CD4-positive, alpha-beta T cell treated with Interferon gamma for 1 hour (primary cell): ENCODE measurements at regions not wholly inside any gene's neighbourhood (a gene's known extent, or its start where the extent isn't known, plus 50 kb on each side); places are given as distances from the start of the nearest gene placed in this dataset.

ENCODE experiments used
- DNase-seq: peaks from one replicate; pipeline ENCODE4 v3.0.0-alpha.2; 2020

DNA sequence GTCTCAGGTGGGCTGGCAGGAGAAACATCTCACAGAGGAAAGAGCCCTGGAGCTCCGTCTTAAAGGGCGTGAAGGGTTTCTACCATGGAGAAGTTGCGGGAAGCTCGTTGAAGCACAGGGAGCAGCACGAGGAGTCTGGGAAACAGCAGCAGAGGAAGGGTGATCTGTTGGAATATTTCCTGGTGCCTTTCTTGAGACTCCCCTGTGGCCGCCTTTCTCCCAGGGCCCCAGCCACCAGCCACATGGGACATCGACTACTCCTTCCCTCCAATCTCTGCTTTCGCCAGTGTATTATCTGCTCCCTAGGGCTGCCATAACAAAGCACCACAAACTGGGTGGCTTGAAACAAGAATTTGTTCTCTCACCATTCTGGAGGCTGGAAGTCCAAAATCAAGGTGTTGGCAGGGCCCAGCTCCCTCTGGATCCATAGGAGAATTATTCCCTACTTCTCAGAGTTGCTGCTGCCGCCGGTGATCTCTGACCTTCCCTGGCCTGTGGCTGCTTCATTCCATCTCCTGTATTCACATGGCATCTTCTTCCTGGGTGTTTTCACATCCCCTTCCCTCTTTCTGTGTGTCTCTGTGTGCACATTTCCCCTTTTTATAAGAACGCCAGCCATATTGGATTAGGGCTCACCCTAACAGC, 152.8 kb upstream of the GSC start:
- DNase-seq, result no peak

DNA sequence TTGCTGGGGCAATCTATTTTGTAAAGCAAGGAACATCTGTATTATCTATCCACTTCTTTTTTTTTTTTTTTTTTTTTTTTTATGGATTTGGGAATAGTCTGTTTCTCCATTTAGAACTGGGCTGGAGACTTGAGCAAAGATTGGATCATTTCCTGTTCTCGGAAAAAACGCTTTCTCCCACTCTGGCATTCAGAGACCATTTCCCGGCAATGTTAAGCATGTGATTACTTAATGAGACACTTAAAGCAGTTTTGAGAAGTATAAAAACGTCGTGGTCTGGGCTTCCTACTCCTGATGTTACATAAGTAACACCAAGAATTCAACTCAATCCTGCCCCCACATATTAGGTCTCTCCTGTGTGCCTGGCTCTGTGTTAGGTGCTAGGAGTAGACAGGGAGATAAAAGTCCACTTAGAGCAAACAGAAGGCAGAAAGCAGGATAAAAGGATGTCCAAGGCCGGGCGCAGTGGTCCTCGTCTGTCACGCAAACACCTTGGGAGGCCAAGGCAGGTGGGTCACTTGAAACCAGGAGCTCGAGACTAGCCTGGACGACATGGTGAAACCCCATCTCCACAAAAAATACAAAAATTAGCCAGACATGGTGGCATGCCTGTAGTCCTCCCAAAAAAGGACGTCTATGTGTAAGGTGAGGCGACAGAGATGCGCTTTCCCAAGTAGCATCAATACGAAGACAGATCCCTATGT, 152.1 kb upstream of the GSC start:
- no peak for DNase-seq

DNA sequence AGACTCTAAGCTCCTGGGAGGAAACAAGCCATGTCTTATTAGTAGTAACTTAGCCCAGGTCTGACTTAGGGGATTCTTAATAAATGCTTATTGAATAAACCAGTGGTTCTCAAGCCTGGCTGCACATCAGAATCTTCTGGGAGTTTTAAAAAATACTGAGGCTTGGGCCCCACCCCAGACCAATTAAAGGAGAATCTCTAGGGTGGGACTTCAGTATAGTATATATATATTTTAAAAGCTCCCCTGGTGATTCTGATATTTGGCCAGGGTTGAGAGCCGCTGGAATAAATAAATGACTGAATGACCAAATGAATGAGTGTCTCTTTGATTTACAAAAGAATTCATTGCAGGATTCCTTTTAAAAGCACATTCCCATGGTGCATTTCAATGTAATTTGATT, 151.5 kb upstream of the GSC start:
- no peak for DNase-seq

DNA sequence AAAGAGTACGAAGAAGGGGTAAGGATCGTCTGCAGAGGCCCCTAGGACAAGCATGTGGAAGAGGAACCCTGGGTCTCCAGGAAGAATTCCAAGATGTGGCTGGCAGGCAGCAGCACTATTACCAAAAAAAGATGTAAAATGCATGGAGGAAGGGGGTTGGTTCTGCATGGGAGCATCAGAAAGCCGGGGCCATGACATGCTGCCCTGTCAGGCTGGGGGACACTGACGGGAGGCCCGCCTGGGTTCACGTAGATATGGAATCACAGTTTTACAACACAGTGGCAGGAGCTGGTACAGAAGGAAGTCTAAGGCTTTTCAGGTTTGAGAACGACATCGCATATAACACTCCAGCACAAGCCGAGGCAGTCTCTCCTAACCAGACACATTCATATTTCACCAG, 150.0 kb upstream of the GSC start:
- DNase-seq, result no peak

DNA sequence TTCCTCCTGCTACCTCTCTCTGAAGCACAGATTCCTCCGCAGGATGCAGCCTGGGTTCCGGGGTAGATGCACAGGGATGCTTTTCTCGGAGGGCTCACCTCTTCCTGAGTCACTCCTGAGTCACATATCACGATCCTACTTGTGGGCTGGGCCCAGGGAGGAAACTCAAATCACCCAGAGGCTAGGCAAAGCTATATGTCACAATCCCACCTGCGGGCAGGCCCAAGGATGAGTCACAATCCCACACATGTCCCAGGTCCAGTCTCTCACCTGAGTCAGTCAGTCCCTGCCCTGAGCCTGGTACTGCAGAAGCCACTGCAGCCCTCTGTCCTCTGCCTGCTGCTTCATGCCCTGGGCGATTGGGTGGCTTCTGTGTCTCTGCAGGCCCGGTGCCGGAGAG, 149.0 kb upstream of the GSC start:
- DNase-seq, result no peak

DNA sequence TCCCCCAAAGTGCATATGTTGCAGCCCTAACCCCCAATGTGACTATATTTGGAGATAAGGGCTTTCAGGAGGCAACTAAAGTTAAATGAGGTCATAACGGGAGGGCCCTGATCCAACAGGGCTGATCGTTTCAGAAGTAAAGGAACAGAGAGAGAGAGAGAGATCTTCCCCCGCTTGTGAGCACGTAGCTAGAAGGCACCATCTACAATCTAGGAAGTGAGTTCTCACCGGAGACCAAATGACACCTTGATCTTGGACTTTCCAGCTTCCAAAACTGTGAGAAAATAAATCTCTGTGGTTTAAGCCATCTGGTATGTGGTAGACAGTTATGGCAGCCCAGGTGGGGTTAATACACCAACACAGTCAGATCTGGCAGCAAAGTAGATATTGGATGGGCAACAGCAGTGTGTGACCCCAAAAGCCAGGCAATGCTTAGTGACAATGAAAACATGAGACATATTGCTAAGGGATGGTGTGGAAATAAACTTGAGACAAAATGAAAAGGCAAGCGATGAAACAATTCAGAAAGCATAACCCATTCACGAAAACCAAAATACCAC, 147.2 kb upstream of the GSC start:
- no peak for DNase-seq

DNA sequence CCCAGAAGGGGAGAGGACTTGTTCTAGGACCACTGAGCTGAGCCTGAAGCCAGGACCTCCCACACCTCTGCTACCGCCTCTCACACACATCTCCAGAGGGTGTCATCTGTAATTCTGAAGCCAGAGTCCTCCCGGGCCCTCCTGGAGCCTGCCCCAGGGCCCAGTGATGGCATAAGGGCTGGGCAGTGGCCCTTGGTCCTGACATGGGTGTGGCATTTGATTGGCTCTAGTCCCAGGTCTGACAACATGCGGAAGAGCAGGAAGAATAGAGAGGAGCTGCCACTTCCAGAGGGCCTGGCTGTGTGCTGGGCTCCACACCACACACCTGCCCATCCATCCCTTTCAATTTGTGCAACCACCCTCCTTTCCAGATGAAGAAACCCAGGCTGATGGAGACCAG, 144.3 kb upstream of the GSC start:
- no peak for DNase-seq

DNA sequence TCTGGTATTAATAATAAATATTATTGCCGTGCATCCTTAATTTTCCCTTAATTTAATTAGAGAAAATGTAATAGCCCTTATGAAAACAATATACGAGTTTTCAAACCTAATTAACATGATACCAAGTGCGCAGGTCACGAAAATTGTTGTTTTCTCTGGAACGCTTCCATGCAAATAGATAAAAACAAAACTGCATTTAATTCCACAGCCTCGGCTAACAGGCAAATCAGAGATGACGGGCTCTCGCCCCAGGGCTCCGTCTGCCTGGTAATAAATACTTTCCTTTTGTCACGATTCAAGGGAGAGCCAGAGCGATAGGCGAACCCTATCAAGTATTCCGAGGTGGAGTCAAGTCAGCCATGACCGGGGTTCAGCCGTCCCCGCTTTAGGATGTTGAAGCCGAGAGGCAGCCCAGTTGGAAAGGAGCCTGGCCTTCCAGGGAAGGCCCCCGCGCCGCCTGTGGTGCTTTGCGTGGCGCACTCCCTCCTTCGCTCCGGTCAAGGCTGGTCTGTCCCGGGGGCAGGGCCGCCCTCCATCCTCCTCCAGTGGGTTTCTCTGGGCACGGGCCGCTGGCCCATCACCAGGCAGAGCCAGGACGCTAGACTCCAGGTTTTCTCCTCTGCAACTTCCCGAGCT, 137.8 kb upstream of the GSC start:
- no peak for DNase-seq

DNA sequence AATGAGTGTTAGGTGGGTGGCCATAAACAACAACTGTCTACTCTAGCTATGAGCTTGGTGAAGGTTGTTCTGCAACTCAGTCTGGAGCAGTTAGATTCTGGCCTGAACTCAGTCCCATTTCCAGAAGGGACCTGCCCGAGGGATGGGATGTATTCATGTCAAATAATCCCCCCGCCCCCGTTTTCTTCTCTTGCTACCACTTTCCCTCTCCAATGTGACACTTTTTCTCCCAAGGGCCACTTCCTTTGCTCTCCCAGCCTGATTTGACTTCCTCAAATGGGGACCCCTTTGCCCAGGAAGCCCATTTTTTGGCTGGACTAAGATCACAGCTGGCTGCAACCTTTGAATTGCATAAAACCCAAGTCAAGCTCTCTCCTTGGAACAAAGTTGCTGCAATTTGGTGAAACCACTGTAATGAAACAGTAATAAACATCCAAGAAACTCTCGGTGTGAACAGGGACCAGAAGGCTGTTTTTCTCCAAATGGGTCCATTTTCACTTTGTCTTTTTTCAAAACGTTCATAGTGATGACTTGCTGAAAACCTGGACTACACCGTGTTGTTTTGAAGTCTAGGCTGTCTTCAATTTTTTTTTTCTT, 137.2 kb upstream of the GSC start:
- DNase-seq, result no peak

DNA sequence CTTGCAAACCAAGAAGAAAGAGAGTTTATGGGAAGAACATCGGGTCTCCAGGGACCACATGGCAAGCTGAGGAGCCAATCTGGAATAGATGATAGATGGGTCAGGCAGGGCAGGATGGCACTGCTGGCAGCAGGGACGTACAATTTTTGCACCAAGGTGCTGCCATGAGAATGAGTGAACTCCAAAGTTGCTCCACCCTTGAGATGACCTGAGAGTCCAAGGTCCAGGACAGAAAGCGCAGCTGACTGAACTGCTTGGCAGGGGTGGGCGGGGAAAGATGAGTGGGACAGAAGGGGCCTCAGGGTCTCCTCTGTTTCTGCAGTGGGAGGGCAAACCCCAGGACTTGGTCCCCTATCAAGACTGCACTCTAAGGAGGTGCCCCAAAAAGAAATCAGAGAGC, 136.7 kb upstream of the GSC start:
- DNase-seq, result no peak

DNA sequence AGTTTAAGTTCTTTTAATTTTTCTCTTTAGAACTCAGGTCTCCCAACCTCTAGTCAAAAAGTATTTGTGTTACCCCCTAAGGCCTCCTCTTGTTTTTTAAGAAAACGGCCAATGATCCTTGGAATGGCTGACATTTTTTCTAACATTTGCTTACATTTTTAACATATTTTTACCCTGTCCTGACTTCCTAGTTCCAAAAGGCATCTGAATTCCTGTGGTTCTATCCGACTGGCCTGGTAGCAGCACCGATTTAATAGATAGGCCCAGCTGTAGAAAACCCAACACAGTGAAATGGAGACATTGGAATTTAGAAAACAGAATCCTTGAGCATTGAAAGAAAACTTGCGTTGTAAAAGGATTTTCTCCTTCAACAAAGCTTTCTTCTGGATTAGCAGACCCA, 134.7 kb upstream of the GSC start:
- DNase-seq, result no peak

DNA sequence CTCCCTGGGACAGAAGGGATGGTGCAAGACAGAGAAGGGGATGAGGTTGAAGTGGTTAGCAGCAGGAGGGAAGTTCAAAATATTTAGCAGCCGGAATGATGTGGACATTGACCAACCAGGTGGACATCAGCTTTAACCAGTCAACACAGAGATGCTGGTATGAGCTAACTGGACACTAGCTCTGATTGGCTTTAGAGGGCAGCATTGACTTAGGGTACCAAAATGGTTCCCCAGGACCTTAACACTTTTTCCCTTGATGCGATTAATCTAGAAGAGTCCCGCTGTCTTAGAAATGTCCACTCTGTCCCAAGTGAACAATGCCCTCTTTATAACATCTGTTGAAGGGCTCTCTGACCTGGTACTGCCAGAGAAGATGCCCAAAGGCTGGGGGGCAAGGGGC, 134.0 kb upstream of the GSC start:
- DNase-seq, result no peak

DNA sequence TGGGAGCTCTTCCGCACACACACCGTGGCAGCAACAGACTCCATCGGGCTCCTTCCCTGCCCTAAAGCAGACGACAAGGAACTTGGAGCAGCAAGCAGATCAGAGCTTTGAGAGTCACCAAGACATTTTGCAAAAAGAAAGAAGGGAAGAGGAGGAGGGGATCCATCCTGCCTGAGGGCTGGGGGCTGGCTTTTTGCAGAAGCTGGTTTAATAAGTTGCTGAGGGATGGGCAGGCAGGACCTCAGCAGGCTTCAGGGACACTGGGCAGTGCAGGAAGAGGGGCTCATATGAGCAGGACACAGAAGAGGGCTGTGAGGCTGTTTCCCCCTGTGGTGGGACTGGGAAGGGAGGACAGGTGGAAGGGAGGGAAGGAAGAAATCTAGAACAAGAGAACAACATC, 133.4 kb upstream of the GSC start:
- DNase-seq, result no peak

DNA sequence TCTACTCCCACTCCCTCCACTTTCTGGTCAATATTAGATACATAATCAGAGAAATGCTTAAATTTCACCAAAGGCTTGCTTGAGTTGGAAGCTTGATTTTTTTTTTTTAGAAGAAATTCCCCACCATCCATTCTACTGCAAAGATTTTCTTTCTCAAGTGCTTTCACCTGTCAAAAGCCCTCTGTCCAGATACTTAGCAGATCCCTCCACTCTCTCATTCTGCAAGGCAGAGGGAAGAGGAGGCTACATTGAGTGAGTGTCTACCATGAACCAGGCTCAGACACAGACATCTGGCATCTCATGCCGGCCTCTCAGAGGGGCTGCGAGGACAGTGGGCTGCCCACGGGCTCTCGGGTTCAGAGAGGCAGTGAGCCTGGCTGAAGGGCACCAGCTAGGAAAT, 127.6 kb upstream of the GSC start:
- DNase-seq, result no peak

DNA sequence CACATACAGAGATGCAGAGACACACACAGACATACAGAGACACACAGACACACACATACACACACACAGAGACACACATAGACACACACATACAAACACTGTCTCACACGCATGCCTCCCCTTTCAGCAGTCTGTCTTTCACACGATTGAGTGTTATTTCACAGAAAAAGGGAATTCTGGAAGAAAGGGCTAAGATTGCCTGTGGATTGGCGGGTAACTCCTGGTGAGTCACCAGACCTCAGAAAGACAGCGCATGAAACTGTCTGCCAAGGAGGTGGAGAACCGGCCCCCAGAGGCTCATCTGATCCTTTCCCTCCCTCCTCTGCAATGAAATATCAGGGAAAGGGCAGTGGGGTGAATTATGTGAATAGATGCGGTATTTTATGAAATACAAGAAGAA, 127.2 kb upstream of the GSC start:
- DNase-seq, result no peak

DNA sequence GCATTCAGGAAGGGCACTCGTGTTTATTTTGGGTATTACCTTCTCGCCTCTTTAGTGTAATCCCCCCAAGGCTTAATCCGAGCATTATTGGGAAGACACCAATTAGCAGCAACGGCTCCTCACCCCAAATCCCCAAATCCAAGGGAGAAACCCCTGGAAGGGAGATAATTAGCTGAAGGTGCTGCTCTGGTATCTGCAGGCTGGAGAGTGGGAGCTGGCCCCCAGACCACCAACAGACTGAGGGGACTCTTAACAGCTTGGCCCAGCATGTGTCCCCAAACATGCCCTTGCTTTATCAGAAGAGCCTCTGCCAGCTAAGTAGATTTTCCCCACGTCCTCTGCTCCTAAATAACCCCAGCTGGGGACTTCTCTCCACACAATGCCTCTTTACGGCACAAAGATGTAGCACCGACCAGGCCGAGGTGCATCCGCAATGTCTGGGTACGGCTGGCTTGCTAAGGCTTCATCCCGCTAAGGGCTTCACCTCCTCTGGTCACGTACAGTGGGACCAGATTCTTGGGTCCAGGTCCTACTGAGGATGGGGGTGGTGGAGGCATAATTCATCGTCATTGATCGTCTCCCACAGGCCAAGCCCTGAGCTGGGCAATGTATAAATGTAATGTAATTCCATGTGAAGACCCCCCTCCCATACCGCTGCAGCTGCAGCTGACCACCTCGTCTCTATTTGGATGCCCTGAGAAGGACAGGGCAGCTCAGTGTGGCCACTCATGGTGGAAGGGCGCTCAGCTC, 123.7 kb upstream of the GSC start:
- DNase-seq, result no peak

DNA sequence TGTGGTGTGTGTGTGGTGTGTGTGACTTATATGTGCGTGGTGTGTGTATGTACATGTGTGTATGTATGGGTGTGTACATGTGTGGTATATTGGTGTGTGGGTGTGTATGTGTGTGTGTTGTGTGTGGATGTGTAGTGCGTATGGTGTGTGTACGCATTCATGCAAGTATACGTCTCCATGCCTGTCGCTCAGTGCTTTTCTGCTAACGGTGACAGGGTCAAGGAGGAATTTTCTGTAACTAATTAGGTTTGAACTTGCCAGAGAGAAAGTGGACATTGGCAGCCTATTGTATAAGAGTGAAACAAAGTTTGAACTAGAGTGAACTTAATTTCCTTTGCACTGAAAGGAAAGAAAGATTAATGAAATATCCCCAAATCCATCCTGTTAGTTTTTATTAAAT, 120.9 kb upstream of the GSC start:
- DNase-seq, result no peak

DNA sequence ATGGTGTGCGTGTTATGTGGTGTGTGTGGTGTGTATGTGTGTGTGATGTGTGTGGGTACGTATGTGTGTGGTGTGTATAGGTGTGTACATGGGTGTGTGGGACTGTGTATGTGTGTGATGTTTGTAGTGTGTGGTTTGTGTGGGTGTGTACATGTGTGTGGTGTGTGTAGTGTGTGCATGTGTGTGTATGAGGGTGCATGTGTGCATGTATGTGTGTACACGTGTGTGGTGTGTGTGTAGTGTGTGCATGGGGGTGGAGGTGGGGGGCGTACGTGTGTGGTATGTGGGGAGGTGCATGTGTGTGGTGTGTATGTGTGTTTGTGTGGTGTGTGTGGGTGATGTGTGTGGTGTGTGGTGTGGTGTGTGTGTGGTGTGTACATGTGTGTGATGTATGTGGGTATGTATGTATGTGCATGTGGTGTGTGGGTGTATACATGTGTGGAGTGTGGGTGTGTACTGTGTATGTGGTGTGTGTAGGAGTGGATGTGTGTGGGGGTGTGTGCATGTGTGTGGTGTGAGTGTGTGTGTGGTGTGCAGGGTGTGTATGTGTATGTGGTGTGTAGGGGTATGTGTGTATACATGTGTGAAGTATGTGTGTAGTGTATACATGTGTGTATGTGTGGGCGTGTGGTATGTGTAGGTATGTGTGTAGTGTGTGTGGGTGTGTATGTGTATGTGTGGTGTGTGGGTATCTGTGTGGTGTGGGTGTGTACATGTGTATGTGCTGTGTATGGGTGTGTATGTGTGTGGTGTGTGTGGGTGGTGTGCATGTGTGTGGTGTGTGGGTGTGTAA, 119.8 kb upstream of the GSC start:
- no peak for DNase-seq

DNA sequence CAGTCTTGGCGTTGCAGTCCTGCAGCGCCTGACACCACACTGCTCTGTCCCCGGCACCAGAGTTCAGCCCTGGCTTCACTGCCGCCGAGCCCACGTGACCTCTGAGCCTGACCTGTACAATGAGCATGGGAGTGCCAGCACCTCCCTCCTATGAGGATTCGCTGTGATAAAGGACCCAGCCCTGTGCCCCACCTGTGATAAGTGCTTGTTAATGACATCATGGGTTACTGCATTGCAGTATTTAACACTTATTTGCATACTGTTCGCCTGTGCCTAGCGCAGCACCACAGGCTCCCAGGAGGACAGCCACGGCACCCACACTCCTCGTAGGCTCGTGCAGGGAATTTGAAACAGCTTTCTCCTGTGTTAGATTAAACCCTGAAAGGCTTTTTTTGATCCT, 118.2 kb upstream of the GSC start:
- no peak for DNase-seq

DNA sequence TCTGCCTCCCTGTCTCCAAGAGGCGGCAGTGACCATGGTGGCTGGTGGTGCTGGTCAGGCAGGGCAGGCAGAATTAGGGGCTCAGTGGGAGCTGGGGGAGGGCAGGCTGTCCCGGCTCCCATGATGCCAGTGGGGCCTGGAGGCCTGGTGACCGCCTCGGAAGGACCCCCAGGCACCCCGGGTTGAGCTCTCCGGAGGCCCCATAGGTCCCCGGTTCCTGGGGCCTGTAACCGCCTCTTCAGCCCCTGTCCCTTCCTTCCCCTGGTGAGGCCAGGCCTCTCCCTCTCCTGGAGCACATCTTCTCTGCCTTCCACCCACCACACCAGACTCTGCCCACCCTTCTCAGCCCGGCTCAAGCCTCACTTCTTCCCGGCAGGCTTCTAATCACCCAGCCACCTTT, 117.7 kb upstream of the GSC start:
- DNase-seq, result no peak

DNA sequence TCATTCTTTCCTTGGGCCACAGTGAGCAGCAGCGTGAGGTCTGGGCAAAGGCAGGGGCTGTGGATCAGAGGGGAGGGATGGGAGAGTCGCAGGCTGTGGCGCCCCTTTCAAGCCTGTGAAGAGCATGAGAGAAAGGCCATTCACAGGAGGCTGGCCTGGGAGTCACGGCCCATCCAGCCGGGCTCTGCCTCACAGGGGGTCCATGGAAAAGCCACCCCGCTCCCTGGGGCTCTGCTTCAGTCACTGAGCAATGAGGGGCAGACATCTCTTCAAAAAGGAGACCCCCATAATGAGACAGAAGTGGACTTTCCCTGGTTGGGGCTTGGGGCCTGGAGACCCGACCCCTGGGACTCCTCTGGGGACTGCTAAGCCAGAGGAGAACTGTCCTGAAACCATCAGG, 117.0 kb upstream of the GSC start:
- DNase-seq, result no peak

DNA sequence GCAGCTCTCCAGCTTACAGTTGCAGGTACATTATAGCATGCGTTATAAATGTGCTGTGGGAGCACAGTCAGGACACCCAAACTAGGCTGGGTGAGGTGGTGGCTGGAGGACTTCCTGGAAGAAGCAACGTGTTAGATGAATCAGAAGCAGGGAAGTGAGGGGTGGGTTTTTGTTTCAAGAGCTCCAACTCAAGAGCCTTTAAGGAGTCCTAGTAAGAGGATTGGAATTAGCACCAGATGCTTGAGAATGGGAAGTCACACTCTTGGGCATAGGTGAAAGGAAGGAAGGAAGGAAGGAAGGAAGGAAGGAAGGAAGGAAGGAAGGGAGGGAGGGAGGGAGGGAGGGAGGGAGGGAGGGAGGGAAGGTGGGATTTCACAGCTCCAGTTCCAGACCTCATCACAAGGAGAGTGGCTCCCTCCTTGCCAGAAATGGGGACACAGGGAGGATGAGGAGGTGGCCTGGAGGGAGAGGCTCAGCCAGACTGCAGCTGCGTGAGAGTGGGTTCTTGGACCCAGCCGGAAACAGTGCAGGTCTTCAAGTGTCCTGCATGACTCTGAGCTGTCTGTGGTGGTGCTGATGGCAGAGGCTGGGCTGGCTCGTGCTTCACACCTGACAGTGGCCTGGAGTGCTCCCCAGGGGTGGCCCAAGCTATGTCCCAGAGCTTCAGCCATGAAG, 115.7 kb upstream of the GSC start:
- DNase-seq, result no peak
